ENCODE measurements at regions not wholly inside any gene's neighbourhood (a gene's known extent, or its start where the extent isn't known, plus 50 kb on each side); places are given as distances from the start of the nearest gene placed in this dataset.
A peak's percentile ranks its signal among the peaks of the same experiment; 100 is the strongest.

GRCh38 chr9:78123808-78124207 is 92.2 kb upstream of the GNAQ start:
- Histone ChIP-seq H3K4me2 (ENCODE audit: insufficient read depth, low read length) (no peak overlapping the region), H3K27me3 (ENCODE audit: insufficient read depth, low read length, poor library complexity) (no peaks in the 10 kb centered on the region), H4K20me1 (ENCODE audit: insufficient read depth, low read length) (no peaks in the 10 kb centered on the region), H3K79me2 (ENCODE audit: insufficient read depth, low read length) (no peaks in the 10 kb centered on the region), H3K36me3 (ENCODE audit: insufficient read depth, low read length) (no peaks in the 10 kb centered on the region), H3K9me3 (ENCODE audit: insufficient read depth, low read length, severe bottlenecking) (no peaks in the 10 kb centered on the region), H3K4me3 (ENCODE audit: low read depth in 1 of 2, low read length in 2 of 2) (no peak overlapping the region), H3K4me1 (ENCODE audit: insufficient read depth, low read length) (0 out of 2 replicates have a peak, but pooled peaks cover 4% of the 10 kb centered on the region), H3K9ac (ENCODE audit: low read depth, low read length) (no peak overlapping the region), H2AFZ (ENCODE audit: low read depth, low read length) (no peak overlapping the region), H3K27ac (ENCODE audit: low read length) (no peak overlapping the region)
- ATAC-seq (ENCODE audit: insufficient read depth, low read depth) (no peak), DNase-seq (no peak)
- TF ChIP-seq, protein P1, sequence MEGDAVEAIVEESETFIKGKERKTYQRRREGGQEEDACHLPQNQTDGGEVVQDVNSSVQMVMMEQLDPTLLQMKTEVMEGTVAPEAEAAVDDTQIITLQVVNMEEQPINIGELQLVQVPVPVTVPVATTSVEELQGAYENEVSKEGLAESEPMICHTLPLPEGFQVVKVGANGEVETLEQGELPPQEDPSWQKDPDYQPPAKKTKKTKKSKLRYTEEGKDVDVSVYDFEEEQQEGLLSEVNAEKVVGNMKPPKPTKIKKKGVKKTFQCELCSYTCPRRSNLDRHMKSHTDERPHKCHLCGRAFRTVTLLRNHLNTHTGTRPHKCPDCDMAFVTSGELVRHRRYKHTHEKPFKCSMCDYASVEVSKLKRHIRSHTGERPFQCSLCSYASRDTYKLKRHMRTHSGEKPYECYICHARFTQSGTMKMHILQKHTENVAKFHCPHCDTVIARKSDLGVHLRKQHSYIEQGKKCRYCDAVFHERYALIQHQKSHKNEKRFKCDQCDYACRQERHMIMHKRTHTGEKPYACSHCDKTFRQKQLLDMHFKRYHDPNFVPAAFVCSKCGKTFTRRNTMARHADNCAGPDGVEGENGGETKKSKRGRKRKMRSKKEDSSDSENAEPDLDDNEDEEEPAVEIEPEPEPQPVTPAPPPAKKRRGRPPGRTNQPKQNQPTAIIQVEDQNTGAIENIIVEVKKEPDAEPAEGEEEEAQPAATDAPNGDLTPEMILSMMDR (IDR thresholded peaks at IDR 0.05; ENCODE audit: borderline replicate concordance, extremely low read depth, low read length, poor library complexity, severe bottlenecking) = no peak
- TF ChIP-seq EZH2 (IDR thresholded peaks at IDR 0.05; ENCODE audit: borderline replicate concordance, low read depth, low read length, severe bottlenecking) = no peak

GRCh38 chr9:78122631-78123030 is 91.0 kb upstream of the GNAQ start:
- no peak for DNase-seq
- Histone ChIP-seq H3K4me2 (ENCODE audit: insufficient read depth, low read length) (no peak overlapping the region), H3K36me3 (ENCODE audit: insufficient read depth, low read length) (no peaks in the 10 kb centered on the region), H3K4me3 (ENCODE audit: low read depth in 1 of 2, low read length in 2 of 2) (no peak overlapping the region), H3K27ac (ENCODE audit: low read length) (no peak overlapping the region), H4K20me1 (ENCODE audit: insufficient read depth, low read length) (no peaks in the 10 kb centered on the region), H3K9ac (ENCODE audit: low read depth, low read length) (no peak overlapping the region), H3K4me1 (ENCODE audit: insufficient read depth, low read length) (0 out of 2 replicates have a peak, but pooled peaks cover 4% of the 10 kb centered on the region), H3K9me3 (ENCODE audit: insufficient read depth, low read length, severe bottlenecking) (no peaks in the 10 kb centered on the region), H3K79me2 (ENCODE audit: insufficient read depth, low read length) (no peaks in the 10 kb centered on the region), H3K27me3 (ENCODE audit: insufficient read depth, low read length, poor library complexity) (no peaks in the 10 kb centered on the region), H2AFZ (ENCODE audit: low read depth, low read length) (no peak overlapping the region)
- ATAC-seq (ENCODE audit: insufficient read depth, low read depth) = no peak
- TF ChIP-seq, protein P1 (IDR thresholded peaks at IDR 0.05; ENCODE audit: borderline replicate concordance, extremely low read depth, low read length, poor library complexity, severe bottlenecking) = no peak
- TF ChIP-seq EZH2 (IDR thresholded peaks at IDR 0.05; ENCODE audit: borderline replicate concordance, low read depth, low read length, severe bottlenecking) = no peak

GRCh38 chr9:78121488-78121887 is 89.9 kb upstream of the GNAQ start:
- peak; percentile 59; the same call in 2 of the 3 replicates for ATAC-seq (ENCODE audit: insufficient read depth, low read depth)
- H3K79me2 ChIP-seq (ENCODE audit: insufficient read depth, low read length) = no peaks in the 10 kb centered on the region
- DNase-seq = peak; percentile 62

More at GRCh38 chr9:78121488-78121887, 89.9 kb upstream of the GNAQ start:
- Histone ChIP-seq H3K9me3 (ENCODE audit: insufficient read depth, low read length, severe bottlenecking) (no peaks in the 10 kb centered on the region), H3K4me3 (ENCODE audit: low read depth in 1 of 2, low read length in 2 of 2) (no peak overlapping the region), H3K4me1 (ENCODE audit: insufficient read depth, low read length) (0 out of 2 replicates have a peak, but pooled peaks cover 4% of the 10 kb centered on the region), H3K4me2 (ENCODE audit: insufficient read depth, low read length) (no peak overlapping the region), H3K36me3 (ENCODE audit: insufficient read depth, low read length) (no peaks in the 10 kb centered on the region), H3K9ac (ENCODE audit: low read depth, low read length) (no peak overlapping the region), H2AFZ (ENCODE audit: low read depth, low read length) (no peak overlapping the region), H3K27ac (ENCODE audit: low read length) (no peak overlapping the region), H3K27me3 (ENCODE audit: insufficient read depth, low read length, poor library complexity) (no peaks in the 10 kb centered on the region), H4K20me1 (ENCODE audit: insufficient read depth, low read length) (no peaks in the 10 kb centered on the region)
- TF ChIP-seq EZH2 (IDR thresholded peaks at IDR 0.05; ENCODE audit: borderline replicate concordance, low read depth, low read length, severe bottlenecking) = no peak
- TF ChIP-seq, protein P1 (IDR thresholded peaks at IDR 0.05; ENCODE audit: borderline replicate concordance, extremely low read depth, low read length, poor library complexity, severe bottlenecking) = peak; percentile 60

Data from DND-41 (cell line).